GM21717 (cell line): ENCODE measurements at regions not wholly inside any gene's neighbourhood (a gene's known extent, or its start where the extent isn't known, plus 50 kb on each side); places are given as distances from the start of the nearest gene placed in this dataset.

Experiments used
- ATAC-seq: cut with Tn5 transposase; IDR thresholded peaks from one replicate; pipeline ENCODE4 v1.9.1; 2021; ENCODE audit warnings: mild to moderate bottlenecking, moderate library complexity; ENCODE audit not compliant: unreplicated experiment

- no peak for ATAC-seq
Observed at GRCh38 chr7:155138204-155138603, 68.1 kb downstream of the HTR5A start.

GRCh38 chr7:155141562-155141961, 71.4 kb downstream of the HTR5A start:
- ATAC-seq, result no peak

DNA sequence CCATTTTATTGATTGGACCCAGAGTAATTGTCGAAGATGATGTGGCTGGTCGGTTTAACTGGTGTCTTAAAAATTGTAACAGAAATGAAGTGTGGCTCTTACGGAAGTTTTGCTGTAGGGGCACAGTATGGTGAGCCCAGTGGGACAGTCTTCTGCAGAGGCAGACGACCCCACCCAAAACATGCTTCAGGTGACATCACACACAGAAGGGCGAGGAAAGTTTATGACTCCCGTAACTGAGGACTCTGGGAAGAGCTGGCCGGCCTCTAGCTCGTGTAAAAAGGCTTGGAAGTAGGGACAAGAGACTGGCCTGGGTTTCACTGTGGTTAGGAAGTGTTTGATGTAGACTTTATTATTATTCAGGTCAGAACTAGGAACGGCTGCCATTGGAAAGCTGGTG, 73.3 kb downstream of the HTR5A start:
- no peak for ATAC-seq

GRCh38 chr7:155144371-155144770, 74.2 kb downstream of the HTR5A start:
- no peak for ATAC-seq

GRCh38 chr7:155145477-155146255, 75.5 kb downstream of the HTR5A start:
- no peak for ATAC-seq

DNA sequence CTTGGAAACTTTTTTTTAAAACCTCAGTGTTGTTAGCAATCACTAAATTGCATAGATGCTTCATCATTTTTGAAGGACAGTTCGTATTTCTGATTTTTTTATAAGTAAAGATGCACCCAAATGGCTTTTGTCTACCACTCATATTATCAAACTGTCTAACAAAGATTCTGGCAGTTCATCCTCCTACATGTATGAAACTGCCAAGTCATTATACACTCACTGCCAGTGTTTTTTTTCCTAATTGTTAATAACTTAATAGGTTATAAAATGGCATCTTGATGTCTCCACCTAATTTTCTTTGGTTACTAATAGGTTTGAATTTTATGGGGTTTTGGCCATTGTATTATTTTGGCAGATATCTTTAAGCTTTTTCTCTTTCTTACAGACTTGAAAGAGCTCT, 77.0 kb downstream of the HTR5A start:
- ATAC-seq, result no peak

DNA sequence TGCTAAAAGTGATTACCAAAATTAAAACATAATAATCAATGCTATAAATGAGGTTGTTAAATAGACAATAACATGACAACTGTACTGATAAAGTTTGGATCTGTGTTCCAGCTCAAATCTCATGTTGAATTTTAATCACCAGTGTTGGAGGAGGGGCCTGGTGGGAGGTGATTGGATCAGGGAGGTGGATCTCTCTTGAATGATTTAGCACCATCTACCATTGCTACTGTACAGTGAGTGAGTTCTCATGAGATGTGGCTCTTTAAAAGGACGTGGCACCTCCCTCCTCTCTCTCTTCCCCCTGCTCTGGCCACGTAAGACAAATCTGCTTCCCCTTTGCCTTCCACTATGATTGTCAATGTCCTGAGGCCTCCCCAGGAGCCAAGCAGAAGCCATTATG, 77.5 kb downstream of the HTR5A start:
- no peak for ATAC-seq

- no peak for ATAC-seq
Observed at GRCh38 chr7:155153676-155154075, 83.6 kb downstream of the HTR5A start.

GRCh38 chr7:155154586-155154985, 84.5 kb downstream of the HTR5A start:
- no peak for ATAC-seq

GRCh38 chr7:155161690-155162089, 91.6 kb downstream of the HTR5A start:
- ATAC-seq, result no peak

GRCh38 chr7:155162422-155162821, 92.3 kb downstream of the HTR5A start:
- ATAC-seq, result no peak

GRCh38 chr7:155163696-155164095, 93.6 kb downstream of the HTR5A start:
- ATAC-seq, result no peak

DNA sequence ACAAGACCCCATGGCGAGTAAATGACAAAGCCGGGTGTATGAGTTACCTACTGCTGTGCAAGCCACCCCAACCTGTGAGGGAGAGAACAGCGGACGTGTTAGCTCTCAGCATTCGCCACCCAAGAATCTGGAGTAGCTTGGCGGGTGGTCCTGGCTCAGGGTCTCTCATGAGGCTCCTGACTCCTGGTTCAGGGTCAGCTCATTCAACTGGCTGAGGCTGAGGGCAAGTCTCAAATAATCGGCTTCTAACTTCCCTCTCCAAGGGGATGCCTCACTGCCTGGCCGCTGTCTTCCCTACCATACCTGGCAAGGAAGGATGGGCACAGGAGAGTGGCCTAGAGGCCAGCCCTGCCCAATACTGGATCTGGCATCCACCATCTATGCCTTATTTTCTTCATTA, 94.2 kb downstream of the HTR5A start:
- ATAC-seq, result no peak

DNA sequence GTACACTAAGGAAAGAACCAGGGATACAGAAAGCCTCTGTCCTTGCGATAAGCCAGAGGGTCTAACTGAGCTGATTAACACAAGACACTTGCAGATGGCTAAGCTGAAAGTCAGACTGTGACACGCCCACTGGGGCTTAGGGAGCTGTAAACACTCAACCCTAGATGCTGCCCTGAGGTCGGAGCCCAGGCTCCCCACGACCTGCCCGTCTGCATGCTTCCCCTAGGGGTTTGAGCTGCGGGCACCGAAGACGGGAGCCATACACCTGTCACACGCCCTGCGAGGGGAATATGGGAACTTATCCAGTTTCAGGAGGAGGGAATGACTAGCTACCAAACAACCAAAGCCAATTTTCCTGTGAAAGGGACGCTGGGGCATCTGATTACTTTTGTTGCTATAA, 96.0 kb downstream of the HTR5A start:
- ATAC-seq, result no peak

DNA sequence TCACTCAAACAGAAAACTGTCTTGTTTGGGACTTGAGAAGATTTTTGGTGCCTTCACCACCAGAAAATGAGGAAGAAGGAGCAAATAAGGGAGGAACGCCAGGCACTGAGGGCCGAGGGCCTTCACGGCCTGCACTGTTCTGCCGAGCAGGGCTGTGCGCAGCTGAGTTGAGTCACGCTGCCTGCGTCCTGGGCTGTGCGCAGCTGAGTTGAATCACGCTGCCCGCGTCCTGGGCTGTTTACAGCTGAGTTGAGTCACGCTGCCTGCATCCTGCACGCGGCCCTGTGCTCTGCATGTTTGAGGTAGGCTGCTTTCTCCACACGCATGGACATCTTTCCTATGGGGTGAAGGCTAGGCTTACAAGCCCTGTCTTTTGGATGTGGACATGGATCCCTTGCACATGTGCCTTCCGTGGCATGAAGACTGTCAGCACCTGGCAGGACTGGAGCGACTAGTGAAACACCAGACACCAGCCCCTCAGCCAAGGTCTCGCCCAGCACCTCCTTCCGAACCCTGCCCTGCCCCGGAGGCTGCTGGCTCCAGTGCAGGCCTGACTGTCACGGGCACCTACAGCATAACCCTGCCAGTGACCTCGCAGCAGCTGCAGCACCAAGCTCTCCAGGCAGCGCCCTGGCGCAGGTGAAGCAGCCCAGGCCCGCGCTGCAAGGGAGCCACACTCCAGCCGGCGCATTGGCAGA, 96.7 kb downstream of the HTR5A start:
- no peak for ATAC-seq

GRCh38 chr7:155167706-155168365, 97.7 kb downstream of the HTR5A start:
- no peak for ATAC-seq

DNA sequence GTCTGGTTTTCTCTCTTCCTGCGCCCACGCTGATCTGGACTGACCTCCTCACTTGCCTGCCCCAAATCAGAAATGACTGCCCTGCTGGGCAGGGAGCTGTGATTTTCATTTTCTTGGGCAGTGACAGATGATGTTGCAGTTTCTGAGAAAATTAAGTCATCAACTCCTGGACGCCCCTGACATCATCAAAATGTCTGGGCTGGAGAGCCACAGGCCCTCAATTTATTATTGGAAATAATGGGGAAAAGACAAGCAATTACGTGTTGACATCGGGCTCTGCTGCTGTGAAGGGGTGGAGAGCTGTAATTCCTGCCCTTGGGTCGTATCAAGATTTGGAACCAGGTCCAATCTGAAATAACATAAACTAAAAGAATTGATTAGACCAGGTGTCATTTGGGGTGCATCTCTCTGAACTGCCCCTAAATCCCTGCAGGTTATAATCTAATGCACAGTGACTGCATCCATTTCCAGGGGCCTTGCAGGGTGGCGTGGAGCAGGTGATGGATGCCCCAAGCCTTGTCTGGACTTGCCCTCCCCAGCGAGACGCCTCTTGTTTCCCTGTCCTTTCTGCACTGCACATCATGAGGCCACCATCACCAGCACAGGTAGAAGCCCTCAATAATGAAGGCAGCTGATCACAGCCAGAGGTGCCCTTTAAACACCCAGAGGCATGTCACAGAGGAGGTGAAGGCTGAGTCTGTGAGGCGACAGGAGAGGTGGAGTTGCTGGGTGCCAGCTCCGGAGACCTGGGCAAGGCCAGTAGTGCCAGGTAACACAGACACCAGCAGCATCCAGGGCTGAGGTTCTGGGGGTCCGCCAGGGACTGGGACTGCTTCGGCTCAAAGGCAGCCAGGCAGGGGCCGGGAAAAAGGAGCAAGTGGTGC, 98.7 kb downstream of the HTR5A start:
- ATAC-seq, result no peak

DNA sequence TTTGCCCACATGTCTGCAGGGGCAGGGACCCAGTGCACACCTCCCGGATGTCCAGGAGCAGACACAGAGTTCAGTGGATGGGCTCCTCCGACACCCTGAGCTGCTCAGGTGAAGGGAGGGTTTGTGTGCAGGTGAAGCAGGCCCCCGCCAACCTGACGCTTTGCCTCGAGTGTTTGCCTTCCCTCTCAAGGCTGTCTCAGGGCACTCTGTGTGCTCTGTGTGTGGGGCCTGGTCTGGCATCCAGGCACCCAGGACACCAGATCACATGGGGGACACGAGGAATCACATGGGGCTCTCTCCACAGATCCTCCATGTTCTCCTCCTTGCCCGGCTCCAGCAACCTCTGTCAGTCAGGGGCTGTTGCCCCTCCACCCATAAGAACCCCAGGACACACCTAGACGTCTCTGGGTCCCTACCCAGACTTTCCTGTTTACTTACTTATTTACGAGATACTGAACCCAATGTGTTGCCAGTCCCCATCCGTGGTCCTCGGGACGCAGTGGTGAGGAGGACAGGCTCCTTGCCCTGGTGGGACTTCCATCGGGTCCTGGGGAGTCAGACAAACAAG, 99.5 kb downstream of the HTR5A start:
- no peak for ATAC-seq

DNA sequence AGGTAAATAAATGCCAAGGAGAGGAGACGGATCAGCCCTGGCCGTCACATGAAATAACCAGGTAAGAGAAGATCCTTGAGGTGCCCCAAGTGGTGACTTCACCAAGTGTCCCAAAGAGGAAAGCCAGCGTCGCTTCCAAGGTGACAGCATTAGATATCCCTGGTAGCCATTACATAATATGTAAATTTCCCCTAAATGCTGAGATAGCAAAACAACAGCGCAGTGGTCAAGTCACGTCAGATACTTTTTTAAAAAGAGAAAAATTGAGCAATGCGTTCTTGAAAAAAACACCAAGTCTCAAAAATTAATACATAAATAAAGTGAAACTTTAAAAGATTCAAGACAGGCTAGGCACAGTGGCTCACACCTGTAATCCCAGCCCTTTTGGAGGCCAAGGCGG, 100.2 kb downstream of the HTR5A start:
- ATAC-seq, result no peak

DNA sequence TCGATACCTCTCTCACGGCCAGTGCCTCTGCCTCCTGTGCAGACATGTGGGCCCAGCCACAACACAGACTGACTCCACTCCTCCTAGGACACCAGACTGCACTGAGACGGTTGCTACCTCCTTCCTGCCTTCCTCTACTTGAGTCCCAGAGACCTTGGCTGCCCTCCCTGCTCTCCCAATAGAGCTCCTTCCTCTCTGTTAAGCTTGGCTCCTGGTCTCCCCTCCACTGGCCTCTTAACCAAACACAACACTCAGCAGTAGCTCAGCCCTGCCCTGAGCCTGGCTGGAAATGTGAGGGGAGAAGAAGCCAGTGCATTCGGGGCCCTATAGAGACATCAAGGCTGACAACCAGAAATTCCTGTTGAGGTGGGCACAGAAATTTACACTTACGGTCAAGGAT, 102.0 kb downstream of the HTR5A start:
- no peak for ATAC-seq

DNA sequence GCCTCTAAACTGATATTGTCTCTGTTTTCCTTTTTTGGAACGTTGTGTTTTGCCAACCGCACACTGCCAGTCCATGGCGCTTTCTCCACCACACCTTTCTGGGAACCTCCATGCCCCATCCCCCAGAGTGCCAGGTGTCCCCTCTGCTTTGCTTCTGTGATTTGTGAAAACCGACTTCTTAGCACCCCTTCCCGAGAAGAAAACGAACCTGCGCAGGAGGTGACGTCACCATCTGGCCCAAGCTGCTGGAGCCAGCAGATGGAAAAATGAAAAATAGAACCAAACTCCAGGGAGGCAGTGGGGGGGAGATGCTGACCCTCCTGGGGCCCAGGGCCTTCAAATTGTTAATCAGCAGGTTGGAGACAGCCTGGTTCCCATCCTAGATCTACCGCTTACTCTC, 103.8 kb downstream of the HTR5A start:
- no peak for ATAC-seq
